COLO668 (cell line): ENCODE measurements at regions not wholly inside any gene's neighbourhood (a gene's known extent, or its start where the extent isn't known, plus 50 kb on each side); places are given as distances from the start of the nearest gene placed in this dataset.

Source experiments
- DNase-seq: peaks from one replicate; lab custom pipeline; 2025; ENCODE audit not compliant: unreplicated experiment; lab: John Stamatoyannopoulos, UW

- no peak for DNase-seq
These were observed 218.6 kb upstream of the ASIC2 start for GRCh38 chr17:33511670-33512069.

GRCh38 chr17:33512113-33512512 is 219.0 kb upstream of the ASIC2 start:
- no peak for DNase-seq

- DNase-seq: no peak
These were observed 220.7 kb upstream of the ASIC2 start for GRCh38 chr17:33513769-33514168.

- DNase-seq: no peak
These were observed 221.3 kb upstream of the ASIC2 start for GRCh38 chr17:33514369-33514768.

GRCh38 chr17:33515974-33516373 is 222.9 kb upstream of the ASIC2 start:
- no peak for DNase-seq

GRCh38 chr17:33516645-33517044 is 223.6 kb upstream of the ASIC2 start:
- no peak for DNase-seq

- no peak for DNase-seq
These were observed 224.7 kb upstream of the ASIC2 start for GRCh38 chr17:33517746-33518145.

- no peak for DNase-seq
These were observed 226.6 kb upstream of the ASIC2 start for GRCh38 chr17:33519692-33520091.

GRCh38 chr17:33520426-33521330 is 227.6 kb upstream of the ASIC2 start:
- peak; percentile 6 for DNase-seq

GRCh38 chr17:33521784-33522183 is 228.7 kb upstream of the ASIC2 start:
- DNase-seq: peak; percentile 3

GRCh38 chr17:33522623-33523022 is 229.5 kb upstream of the ASIC2 start:
- no peak for DNase-seq

GRCh38 chr17:33523577-33523981 is 230.5 kb upstream of the ASIC2 start:
- DNase-seq: no peak

GRCh38 chr17:33525186-33525585 is 232.1 kb upstream of the ASIC2 start:
- DNase-seq: no peak

- DNase-seq: no peak
These were observed 233.6 kb upstream of the ASIC2 start for GRCh38 chr17:33526717-33527116.

- DNase-seq: no peak
These were observed 234.2 kb upstream of the ASIC2 start for GRCh38 chr17:33527290-33527689.

- DNase-seq: no peak
These were observed 235.8 kb upstream of the ASIC2 start for GRCh38 chr17:33528846-33529245.

- DNase-seq: no peak
These were observed 236.7 kb upstream of the ASIC2 start for GRCh38 chr17:33529816-33530215.

- DNase-seq: no peak
These were observed 238.2 kb upstream of the ASIC2 start for GRCh38 chr17:33531311-33531710.

- no peak for DNase-seq
These were observed 241.0 kb upstream of the ASIC2 start for GRCh38 chr17:33534087-33534486.

GRCh38 chr17:33545124-33545523 is 252.0 kb upstream of the ASIC2 start:
- DNase-seq: no peak

GRCh38 chr17:33550261-33550660 is 257.2 kb upstream of the ASIC2 start:
- DNase-seq: no peak

GRCh38 chr17:33551075-33551474 is 258.0 kb upstream of the ASIC2 start:
- DNase-seq: no peak

- DNase-seq: no peak
These were observed 258.8 kb upstream of the ASIC2 start for GRCh38 chr17:33551911-33552310.
